KOPT-K1 (cell line): ENCODE measurements at regions not wholly inside any gene's neighbourhood (a gene's known extent, or its start where the extent isn't known, plus 50 kb on each side); places are given as distances from the start of the nearest gene placed in this dataset.

Experiments
- H3K27ac ChIP-seq: fragments of 200-600 bp; sonication (generic); 2 replicates; pipeline ENCODE4 v1.5.1; 2016; ENCODE audit warnings: antibody characterized with exemption, mild to moderate bottlenecking, low read depth, low read length; ENCODE audit not compliant: poor library complexity, severe bottlenecking
- H3K36me3 ChIP-seq: fragments of 200-600 bp; sonication (generic); 2 replicates; pipeline ENCODE4 v1.5.1; 2017; ENCODE audit warnings: antibody characterized with exemption, mild to moderate bottlenecking, low read length, moderate library complexity; ENCODE audit not compliant: insufficient read depth
- H3K9me3 ChIP-seq: fragments of 200-600 bp; sonication (generic); 2 replicates; pipeline ENCODE4 v1.5.1; 2017; ENCODE audit warnings: antibody characterized with exemption, low read length, mild to moderate bottlenecking; ENCODE audit not compliant: insufficient read depth, poor library complexity, severe bottlenecking

DNA sequence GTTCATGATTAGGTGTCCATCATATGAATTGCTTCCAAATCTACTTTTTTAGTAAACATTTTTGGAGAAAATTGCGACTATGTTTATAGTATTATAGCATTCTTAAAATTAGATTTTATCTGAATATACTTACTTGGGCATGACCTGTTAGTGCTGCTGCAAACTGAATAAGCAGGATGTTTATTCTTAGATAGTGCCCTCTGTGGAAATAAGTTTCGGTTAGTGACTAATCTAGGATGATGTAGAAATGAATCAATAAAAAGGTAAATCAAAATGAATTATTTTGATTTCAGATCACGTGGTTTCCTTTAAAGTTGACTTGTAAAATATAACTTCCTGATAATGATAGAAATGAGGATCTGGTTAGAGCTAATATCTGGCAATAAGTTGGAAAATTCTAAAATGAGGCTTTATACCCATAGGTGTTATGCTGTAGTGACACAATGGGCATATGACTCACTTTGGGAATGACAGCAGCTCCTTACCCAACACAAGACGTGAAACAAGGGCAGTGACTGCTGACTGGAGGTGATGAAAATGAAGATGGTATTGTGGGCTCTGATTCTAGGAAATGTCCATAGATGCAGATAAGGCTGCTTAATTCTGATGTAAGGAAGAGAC lies 165.8 kb upstream of the TCF4 start:
- no peaks in the 10 kb centered on the region for H3K36me3 ChIP-seq
- no peaks in the 10 kb centered on the region for H3K9me3 ChIP-seq
- H3K27ac ChIP-seq: no peak overlapping the region

DNA sequence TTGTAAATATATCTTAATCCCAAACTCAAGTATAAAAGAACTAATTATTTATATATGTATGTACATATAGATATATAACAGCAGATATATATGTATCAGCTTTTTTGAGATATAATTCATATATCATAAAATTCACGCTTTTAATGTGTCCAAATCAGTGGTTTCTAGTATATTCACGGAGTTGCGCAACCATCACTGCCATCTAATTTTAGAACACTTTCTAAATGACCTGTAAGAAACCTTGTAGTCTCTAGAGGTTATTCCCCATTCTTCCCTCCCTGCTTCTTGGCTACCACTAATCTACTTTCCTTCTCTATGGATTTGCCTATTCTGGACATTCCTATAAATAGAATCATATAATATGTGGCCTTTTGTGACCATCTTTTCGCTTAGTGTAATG lies 163.5 kb upstream of the TCF4 start:
- Histone ChIP-seq H3K36me3 (no peaks in the 10 kb centered on the region), H3K27ac (no peak overlapping the region), H3K9me3 (no peaks in the 10 kb centered on the region)

DNA sequence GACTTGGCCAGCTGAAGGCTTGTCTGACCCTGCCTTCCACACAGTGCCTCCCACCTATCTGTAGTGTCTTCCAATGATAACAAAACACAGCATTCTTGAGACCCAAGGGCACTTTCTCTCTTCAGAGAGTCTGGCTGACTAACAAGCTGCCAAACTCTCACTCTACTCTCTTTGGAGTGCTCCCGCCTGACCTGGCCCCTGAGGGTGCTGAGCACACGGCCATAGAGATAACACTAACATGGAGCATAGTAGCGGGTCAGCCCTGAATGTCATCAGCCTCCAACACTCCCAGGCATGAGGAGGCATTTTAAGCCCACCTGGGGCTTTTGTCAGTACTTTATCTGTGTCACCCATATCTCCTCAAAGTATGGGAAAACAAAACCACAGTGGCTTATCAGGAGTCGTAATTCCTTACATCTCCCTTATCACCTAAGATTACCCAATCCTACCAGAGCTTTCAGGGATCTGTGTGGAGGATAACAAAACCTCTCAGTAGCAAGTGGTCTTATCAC lies 160.3 kb upstream of the TCF4 start:
- Histone ChIP-seq H3K36me3 (no peaks in the 10 kb centered on the region), H3K9me3 (no peaks in the 10 kb centered on the region), H3K27ac (no peak overlapping the region)

DNA sequence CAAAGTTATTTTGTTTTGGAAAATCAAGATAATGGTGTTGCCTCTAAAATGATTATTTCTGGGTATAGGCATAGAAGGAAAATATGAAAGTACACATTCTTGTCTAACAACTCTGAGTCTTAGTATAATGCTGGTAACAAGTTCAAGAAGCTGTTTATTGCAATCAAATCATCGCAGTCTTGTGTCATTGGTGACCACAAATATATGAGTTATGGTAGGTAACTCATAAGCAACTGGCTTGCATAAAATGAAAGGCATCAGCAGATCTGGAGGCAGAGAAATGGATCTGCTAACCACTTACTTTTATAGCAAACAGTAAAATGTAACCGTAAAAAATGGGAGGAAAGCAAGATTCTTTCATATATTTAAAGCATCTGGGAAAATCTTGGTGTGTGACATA lies 156.2 kb upstream of the TCF4 start:
- Histone ChIP-seq H3K27ac (no peak overlapping the region), H3K36me3 (no peaks in the 10 kb centered on the region), H3K9me3 (no peaks in the 10 kb centered on the region)

DNA sequence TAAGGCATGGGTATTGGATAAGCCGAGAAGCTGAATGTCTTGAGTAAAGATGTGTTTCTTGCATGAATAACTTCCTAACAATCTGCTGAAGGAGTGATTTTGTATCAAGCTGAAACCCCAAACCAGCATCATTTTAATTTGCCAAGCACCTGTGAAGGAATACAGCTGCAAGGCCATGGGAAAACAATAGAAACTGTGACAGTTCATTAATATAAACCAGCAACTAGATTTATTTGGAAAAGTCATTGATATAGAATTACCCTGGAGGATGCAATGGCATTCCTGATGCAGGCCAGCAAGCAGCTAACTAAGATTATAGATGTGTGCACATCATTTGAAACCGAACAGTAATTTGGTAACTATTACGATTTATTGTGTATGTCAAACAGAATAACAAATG lies 155.7 kb upstream of the TCF4 start:
- Histone ChIP-seq H3K36me3 (no peaks in the 10 kb centered on the region), H3K27ac (no peak overlapping the region), H3K9me3 (no peaks in the 10 kb centered on the region)

DNA sequence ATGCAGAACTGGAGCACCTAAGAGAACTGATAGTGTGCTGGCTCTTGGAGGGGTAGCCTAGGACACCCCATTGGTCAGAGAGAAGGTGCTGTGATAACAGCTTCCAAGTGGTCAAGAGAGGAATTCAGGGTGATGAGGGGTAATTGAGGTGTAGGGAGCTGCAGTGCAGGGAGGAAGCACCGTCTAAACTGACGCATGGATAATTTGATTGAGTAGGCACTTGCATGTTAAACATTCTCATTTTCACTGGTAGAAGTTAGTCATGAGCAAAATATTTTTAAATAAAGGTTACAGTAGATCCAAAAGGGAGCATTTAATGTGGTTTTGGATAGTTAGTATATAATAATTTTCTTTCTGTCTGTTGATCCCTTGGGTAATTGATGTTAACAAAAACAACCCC lies 155.1 kb upstream of the TCF4 start:
- no peaks in the 10 kb centered on the region for H3K36me3 ChIP-seq
- H3K27ac ChIP-seq: no peak overlapping the region
- H3K9me3 ChIP-seq: no peaks in the 10 kb centered on the region

DNA sequence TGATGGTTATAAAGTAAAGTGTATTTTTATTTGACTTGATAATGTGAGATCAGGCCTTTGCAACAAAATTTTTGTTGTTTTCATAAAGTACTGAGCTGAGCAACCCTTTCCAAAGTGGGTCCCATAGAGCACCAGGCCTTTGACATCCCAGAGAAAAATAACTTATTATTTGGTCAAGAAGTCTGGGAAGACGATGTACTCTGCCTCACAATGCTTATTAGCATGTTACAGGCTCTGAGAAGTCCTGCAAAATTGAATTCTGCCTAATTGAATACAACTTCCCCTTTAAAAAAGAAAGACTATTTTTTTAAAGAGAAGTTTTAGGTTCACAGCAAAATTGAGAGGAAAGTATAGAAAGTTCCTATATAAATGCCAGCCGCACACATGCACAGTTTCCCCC lies 151.5 kb upstream of the TCF4 start:
- no peaks in the 10 kb centered on the region for H3K9me3 ChIP-seq
- H3K27ac ChIP-seq: no peak overlapping the region
- H3K36me3 ChIP-seq: no peaks in the 10 kb centered on the region

DNA sequence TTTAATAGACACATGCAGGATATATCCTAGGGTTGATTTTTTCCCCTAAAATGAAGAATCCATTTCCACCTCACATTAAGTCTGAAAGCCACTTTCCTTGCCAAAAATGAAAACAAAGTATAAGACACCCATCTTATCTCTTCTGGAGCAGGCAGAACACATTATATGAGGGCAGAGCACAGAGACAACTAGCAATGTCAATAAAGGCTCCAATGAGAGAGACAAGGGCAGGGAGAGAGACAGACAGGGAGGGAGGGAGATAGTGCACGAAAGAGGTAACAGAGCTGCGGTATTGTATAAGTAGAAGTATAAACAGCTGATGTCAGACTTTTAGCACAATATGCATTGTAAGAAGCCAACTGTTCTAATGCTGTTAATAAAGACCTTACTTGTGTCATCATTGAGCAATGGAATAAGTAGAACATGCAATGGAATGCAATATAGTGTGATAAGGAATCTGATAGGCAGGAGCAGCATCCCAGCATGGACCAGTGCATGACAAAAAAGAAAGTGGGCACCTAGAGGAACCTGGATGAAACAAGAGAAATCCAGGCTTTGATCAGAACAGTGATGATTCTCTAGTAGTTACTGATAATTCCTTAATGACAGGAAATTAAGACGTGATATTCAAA lies 150.6 kb upstream of the TCF4 start:
- no peaks in the 10 kb centered on the region for H3K36me3 ChIP-seq
- no peaks in the 10 kb centered on the region for H3K9me3 ChIP-seq
- H3K27ac ChIP-seq: no peak overlapping the region

DNA sequence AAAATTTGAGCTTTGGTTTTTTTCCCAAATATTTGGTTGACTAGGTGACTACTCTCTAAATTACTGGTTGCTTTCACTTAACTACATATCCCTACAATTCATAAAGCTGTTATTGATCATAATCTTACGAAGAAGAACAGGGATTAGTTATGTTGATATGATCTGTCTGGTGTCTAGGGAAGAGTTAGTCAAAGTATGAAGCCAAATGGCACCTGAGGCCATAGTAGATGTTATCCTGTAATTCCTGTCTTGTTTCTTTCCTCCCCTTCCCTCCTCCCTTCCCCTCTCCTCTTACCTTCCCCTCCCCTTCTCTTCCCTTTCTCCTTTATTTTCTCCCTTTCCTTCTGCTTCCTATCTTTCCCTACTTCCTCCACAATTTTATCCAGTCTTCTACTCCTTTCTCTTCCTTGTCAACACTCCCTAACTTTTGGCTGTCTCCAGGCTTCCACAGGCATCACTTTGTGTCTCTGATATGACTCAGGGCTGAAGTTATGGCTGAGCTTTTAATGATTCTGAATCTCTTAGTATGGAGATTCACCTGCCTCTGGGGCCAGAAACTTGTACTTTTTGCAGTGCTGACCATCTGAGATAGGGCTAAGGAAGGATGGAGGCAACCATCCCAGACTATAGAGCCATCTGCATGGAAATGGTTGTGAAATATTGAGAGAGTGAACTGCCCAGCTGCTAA lies 149.9 kb upstream of the TCF4 start:
- Histone ChIP-seq H3K36me3 (no peaks in the 10 kb centered on the region), H3K9me3 (no peaks in the 10 kb centered on the region), H3K27ac (no peak overlapping the region)

DNA sequence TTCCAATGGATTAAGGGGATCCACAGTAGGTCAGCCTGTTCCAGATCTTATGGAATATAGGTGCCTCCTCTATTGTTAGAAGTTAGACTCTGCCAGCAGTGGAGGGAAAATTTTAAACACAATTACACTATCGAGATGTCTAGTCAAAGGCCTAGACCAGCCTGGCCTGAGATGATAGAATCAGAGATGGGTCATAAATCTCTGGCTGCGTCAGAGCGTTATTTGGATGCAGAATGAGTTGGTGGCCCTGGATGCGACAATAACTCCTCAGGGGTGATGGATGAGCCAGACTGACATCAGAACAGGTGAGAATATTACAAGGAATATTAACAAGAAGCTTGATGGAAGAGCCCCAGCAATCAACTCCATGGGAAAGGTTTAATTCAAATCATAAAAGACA lies 149.3 kb upstream of the TCF4 start:
- Histone ChIP-seq H3K9me3 (no peaks in the 10 kb centered on the region), H3K36me3 (no peaks in the 10 kb centered on the region), H3K27ac (no peak overlapping the region)

DNA sequence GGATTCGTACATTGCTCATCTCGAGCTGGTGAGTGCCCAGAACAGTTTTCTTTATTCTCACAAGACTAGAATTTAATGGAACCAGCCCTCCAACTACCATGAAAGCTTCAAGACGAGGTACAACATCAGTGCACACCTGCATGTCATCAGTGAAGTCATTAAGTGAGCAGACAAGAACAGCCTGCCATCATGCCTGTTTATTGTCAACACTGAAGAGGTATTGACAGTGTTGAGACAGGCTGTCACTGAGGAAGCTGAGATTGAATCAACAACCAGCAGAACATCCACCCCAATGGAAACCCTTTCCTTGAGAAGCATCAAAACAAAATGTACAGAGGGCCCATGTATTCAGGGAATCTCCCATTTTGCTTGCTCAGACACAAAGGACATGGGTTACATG lies 148.0 kb upstream of the TCF4 start:
- H3K9me3 ChIP-seq: no peaks in the 10 kb centered on the region
- no peak overlapping the region for H3K27ac ChIP-seq
- H3K36me3 ChIP-seq: no peaks in the 10 kb centered on the region

DNA sequence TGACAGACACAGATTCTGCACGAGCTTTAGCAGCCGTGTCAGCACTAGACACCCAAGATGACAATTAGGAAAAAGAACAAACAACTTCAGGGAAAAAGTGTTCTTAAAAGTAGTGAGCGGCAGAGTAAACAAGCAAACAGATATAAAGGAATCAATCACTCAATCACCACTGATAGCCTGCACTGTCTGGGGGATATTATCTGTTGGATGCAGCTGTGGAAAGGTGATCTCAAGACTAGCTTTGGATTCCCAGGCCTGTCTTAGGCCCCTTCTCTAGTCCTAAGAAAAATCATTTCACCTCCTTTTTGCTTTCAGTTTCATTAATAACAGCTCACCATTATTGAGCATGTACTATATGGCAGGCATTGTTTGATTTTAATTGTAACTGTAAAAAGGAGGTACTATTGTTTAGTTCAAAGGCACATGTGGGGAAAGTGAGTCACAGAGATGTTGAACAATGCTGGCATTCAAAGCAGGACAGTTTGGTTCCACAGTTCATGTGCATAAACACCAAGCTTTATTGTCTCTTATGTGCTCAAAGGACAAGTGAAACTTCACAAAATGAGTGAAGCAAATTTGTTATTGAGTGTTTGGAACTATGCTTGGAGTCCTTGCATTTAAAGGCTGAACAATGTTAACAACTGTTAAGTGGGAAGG lies 147.3 kb upstream of the TCF4 start:
- Histone ChIP-seq H3K9me3 (no peaks in the 10 kb centered on the region), H3K36me3 (no peaks in the 10 kb centered on the region), H3K27ac (no peak overlapping the region)

DNA sequence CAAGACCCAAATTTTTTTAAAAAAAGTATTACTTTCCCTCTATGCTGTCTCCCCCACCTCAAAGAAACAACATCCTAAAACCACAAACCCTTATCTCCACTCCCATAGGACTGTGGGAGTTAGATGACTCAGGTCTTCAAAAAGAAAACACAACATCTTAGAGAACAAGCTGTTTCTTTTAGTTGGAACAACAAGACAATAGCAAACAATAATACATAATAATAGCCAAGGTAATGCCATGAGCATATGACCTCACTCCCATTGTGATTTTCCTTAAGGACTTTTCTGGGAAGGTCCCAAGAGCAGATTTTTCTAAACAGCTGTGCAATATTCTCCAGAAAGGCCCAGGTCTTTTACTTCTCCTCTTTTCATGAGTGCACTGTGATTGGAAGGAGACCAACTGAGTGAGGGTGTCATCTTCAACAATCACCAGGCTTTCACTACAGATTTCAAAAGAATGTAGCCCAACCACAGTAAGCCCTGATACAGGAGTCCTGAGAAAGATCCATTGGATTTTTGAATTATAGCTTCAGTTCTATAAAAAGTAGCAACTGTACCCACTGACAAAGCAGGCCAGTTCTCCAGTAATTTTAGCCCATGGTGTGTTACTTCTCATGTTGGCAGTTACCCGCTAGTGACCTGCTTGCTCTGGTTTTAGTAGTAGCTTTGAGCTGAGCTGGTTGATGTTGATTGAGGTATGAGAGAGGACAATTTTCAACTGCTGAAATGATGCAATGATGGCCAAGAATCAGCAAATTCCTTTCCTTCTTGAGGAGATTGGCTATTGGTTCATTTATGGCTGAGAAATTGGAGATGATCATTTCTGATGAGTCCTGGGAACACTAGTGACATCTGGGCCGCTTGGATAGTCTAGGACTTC lies 144.5 kb upstream of the TCF4 start:
- no peak overlapping the region for H3K27ac ChIP-seq
- no peaks in the 10 kb centered on the region for H3K36me3 ChIP-seq
- H3K9me3 ChIP-seq: no peaks in the 10 kb centered on the region

DNA sequence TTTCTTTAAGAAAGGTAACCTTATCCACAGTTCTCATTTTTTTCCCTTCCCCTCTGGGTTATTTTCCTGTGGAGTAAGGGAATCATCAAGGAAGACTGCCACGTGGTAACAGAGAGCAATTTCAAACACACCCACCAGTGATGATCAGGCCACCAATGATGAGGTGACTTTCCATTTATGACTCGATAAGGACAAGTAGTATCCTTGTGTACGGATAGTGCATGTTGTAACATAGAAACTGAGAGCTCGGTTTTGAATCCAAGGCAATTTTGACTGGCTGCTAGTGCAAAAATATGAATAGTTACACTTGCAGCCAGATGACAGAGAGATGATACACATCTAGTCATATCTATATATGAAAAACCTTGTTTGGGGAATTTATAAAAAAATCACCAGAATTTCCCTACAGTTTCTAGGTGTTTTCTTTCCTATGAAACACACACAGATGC lies 143.6 kb upstream of the TCF4 start:
- H3K36me3 ChIP-seq: no peaks in the 10 kb centered on the region
- no peaks in the 10 kb centered on the region for H3K9me3 ChIP-seq
- no peak overlapping the region for H3K27ac ChIP-seq
